22Rv1 (cell line): ENCODE measurements at regions not wholly inside any gene's neighbourhood (a gene's known extent, or its start where the extent isn't known, plus 50 kb on each side); places are given as distances from the start of the nearest gene placed in this dataset.

Experiments
- ZFX ChIP-seq: fragments of 450-650 bp; IDR thresholded peaks from 2 replicates; pipeline ENCODE4 v1.6.1; 2017; ENCODE audit warnings: antibody characterized with exemption, borderline replicate concordance
- TF ChIP-seq, protein P1 (sequence below): fragments of 450-650 bp; IDR thresholded peaks from 2 replicates; pipeline ENCODE4 v1.5.1; 2017; ENCODE audit warnings: mild to moderate bottlenecking

DNA sequence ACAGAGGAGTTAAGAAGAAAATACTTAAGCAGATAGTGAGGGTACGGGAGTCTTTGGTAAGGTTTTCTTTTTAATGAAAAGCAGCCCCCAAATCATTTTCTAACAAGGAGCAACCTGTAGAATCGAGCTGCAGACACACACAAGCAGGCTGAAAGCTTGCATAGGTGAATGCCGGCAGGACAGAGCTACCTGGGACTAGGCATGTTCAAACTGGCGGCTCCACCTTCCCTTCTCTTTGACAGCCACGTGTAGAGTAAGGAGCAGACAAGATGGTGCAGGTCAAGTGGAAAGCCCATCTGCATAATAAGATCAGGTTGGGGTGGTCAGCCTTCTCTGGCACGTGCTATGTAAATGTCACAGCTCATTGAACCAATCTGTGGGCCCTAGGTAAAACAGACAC is 1292.4 kb downstream of the EPHA7 start:
- TF ChIP-seq, protein P1, sequence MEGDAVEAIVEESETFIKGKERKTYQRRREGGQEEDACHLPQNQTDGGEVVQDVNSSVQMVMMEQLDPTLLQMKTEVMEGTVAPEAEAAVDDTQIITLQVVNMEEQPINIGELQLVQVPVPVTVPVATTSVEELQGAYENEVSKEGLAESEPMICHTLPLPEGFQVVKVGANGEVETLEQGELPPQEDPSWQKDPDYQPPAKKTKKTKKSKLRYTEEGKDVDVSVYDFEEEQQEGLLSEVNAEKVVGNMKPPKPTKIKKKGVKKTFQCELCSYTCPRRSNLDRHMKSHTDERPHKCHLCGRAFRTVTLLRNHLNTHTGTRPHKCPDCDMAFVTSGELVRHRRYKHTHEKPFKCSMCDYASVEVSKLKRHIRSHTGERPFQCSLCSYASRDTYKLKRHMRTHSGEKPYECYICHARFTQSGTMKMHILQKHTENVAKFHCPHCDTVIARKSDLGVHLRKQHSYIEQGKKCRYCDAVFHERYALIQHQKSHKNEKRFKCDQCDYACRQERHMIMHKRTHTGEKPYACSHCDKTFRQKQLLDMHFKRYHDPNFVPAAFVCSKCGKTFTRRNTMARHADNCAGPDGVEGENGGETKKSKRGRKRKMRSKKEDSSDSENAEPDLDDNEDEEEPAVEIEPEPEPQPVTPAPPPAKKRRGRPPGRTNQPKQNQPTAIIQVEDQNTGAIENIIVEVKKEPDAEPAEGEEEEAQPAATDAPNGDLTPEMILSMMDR: no peak
- no peak for TF ChIP-seq ZFX
